K562 (cell line): ENCODE measurements at regions not wholly inside any gene's neighbourhood (a gene's known extent, or its start where the extent isn't known, plus 50 kb on each side); places are given as distances from the start of the nearest gene placed in this dataset.

Experiments
- CHAMP1 ChIP-seq: fragments of 450-650 bp; IDR thresholded peaks from 2 replicates; pipeline ENCODE4 v1.6.1; 2016; ENCODE audit warnings: mild to moderate bottlenecking
- CHCHD3 ChIP-seq: fragments of 250-450 bp; sonication (Bioruptor Pico); IDR thresholded peaks from 2 replicates; pipeline ENCODE4 v2.1.2; 2022; ENCODE audit warnings: mild to moderate bottlenecking
- KDM1A ChIP-seq, 2 experiments: fragments of 450-650 bp; IDR thresholded peaks; 2 replicates each; pipeline ENCODE4 v1.6.1; 2016; ENCODE audit warnings: mild to moderate bottlenecking in 2 of 2
- KDM4B ChIP-seq, 2 experiments: fragments of 450-650 bp in 1 of 2; sonication (generic) in 1 of 2; IDR thresholded peaks; 2 replicates each; pipeline ENCODE4 v1.6.1; 2016 to 2017; ENCODE audit warnings: borderline replicate concordance in 2 of 2, antibody characterized with exemption in 1 of 2, low read depth in 1 of 2, mild to moderate bottlenecking in 1 of 2
- L3MBTL2 ChIP-seq: fragments of 450-650 bp; IDR thresholded peaks from 2 replicates; pipeline ENCODE4 v1.6.1; 2016; ENCODE audit warnings: mild to moderate bottlenecking, moderate library complexity
- NFE2L1 ChIP-seq: fragments of 450-650 bp; IDR thresholded peaks from 2 replicates; pipeline ENCODE4 v1.6.1; 2016; ENCODE audit warnings: missing genetic modification characterization, low read depth, mild to moderate bottlenecking, missing compliant biosample characterization, moderate library complexity, borderline replicate concordance
- NR2C2 ChIP-seq, 2 experiments: fragments of 200-800 bp in 1 of 2; sonication (Bioruptor generic) in 1 of 2; sonication (generic) in 1 of 2; formaldehyde crosslinking in 1 of 2; IDR thresholded peaks; 2 replicates each; pipeline versions ENCODE4 v1.6.1 to v1.8.0; 2016 to 2022; ENCODE audit warnings: mild to moderate bottlenecking in 1 of 2, missing compliant biosample characterization in 1 of 2, missing genetic modification characterization in 1 of 2, missing genetic modification reagents in 1 of 2
- SMAD4 ChIP-seq: fragments of 250-450 bp; sonication (Bioruptor Pico); conservative IDR thresholded peaks from 2 replicates; pipeline ENCODE4 v1.8.0; 2021; ENCODE audit warnings: inconsistent platforms, mild to moderate bottlenecking, moderate library complexity
- ZNF212 ChIP-seq: fragments of 450-650 bp; formaldehyde crosslinking; IDR thresholded peaks from 2 replicates; pipeline ENCODE4 v1.4.0; 2020; ENCODE audit warnings: mild to moderate bottlenecking
- ZNF699 ChIP-seq: fragments of 250-450 bp; sonication (Bioruptor Pico); IDR thresholded peaks from 2 replicates; pipeline ENCODE4 v1.8.0; 2021; ENCODE audit warnings: mild to moderate bottlenecking, moderate library complexity; ENCODE audit not compliant: insufficient replicate concordance
- TF ChIP-seq, protein P1 (sequence below), 3 experiments: IDR thresholded peaks in 2 of 3; conservative IDR thresholded peaks in 1 of 3; 2 replicates each; pipeline ENCODE4 v1.5.1; 2011 to 2012; ENCODE audit warnings: low read length in 3 of 3, mild to moderate bottlenecking in 3 of 3, control low read depth in 2 of 3, improper control_type of control experiment in 1 of 3, inconsistent platforms in 1 of 3, low read depth in 1 of 3, mixed read lengths in 1 of 3, moderate library complexity in 1 of 3; ENCODE audit not compliant: insufficient read depth in 2 of 3
- TF ChIP-seq, protein P2 (sequence below), 2 experiments: fragments of 450-650 bp in 1 of 2; sonication (generic) in 1 of 2; formaldehyde crosslinking in 1 of 2; IDR thresholded peaks; 2 replicates each; pipeline versions ENCODE4 v1.7.1 to v1.9.0; 2016 to 2022; ENCODE audit warnings: inconsistent platforms in 1 of 2, mild to moderate bottlenecking in 1 of 2, missing genetic modification reagents in 1 of 2

DNA sequence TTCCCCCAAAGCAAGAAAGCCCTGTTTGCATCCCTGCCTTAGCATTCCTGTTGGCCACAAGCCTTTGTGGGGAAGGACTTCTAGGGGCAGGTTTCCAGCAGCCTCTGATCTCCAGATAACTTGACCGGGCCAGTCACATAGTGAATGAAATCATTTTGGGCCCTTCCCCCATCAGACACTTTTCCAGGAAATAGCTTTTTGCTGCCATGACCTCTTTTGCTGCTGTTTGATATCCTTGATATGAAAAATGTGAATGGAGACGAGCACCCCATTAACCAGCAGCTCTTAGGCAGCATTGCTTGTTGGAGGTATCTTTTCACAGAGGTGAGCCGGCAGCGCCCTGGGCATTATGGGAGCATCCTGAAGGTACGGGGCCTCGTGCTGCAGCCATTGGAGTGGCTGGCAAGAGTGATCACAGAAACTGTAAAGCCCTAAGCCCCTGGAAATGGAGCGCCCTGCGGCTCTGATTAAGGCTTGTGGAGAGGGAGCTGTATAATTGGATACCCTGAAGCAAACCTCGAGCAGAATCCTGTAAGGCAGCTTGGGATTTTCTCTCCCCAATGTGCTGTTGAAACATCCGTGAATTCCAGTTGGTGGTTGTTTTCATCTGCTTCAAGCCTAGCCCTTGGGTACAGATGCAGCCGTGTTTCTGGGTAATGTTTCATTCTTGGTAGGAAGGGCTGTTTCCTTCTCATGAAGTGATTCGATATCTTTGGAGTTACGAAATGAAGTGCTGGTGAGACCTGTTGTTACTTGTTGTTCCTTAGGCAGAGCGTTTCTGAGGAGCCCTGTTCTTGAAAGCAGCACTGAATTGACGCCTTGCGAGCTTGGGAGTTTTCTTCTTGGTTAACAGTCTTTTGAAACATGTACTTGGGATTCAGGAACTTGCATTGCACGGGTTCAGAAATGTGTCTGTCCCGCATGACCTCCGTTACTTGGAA, 179.0 kb downstream of the PTEN start (continued):
- TF ChIP-seq NR2C2 (CRISPR knock-in tag; IDR thresholded peaks at IDR 0.05) (no peak), NR2C2 (tag; IDR thresholded peaks at IDR 0.05) (peak; percentile 19; the same call in 1 of the 2 replicates), NFE2L1 (tag) (no peak), KDM1A (IDR thresholded peaks at IDR 0.05) (no peak), CHAMP1 (no peak), ZNF699 (CRISPR knock-in tag) (no peak), CHCHD3 (CRISPR knock-in tag) (no peak), L3MBTL2 (peak; percentile 63), SMAD4 (peak; percentile 85), KDM4B (IDR thresholded peaks at IDR 0.05; ENCODE audit: borderline replicate concordance in 2 of 2, low read depth in 1 of 2) (no peak), ZNF212 (no peak)
- TF ChIP-seq, protein P1, sequence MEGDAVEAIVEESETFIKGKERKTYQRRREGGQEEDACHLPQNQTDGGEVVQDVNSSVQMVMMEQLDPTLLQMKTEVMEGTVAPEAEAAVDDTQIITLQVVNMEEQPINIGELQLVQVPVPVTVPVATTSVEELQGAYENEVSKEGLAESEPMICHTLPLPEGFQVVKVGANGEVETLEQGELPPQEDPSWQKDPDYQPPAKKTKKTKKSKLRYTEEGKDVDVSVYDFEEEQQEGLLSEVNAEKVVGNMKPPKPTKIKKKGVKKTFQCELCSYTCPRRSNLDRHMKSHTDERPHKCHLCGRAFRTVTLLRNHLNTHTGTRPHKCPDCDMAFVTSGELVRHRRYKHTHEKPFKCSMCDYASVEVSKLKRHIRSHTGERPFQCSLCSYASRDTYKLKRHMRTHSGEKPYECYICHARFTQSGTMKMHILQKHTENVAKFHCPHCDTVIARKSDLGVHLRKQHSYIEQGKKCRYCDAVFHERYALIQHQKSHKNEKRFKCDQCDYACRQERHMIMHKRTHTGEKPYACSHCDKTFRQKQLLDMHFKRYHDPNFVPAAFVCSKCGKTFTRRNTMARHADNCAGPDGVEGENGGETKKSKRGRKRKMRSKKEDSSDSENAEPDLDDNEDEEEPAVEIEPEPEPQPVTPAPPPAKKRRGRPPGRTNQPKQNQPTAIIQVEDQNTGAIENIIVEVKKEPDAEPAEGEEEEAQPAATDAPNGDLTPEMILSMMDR (IDR thresholded peaks at IDR 0.05 in 2 of 3, conservative IDR thresholded peaks at IDR 0.05 in 1 of 3; ENCODE audit: insufficient read depth in 2 of 3, low read depth in 1 of 3, low read length in 3 of 3): no peak
- TF ChIP-seq, protein P2, sequence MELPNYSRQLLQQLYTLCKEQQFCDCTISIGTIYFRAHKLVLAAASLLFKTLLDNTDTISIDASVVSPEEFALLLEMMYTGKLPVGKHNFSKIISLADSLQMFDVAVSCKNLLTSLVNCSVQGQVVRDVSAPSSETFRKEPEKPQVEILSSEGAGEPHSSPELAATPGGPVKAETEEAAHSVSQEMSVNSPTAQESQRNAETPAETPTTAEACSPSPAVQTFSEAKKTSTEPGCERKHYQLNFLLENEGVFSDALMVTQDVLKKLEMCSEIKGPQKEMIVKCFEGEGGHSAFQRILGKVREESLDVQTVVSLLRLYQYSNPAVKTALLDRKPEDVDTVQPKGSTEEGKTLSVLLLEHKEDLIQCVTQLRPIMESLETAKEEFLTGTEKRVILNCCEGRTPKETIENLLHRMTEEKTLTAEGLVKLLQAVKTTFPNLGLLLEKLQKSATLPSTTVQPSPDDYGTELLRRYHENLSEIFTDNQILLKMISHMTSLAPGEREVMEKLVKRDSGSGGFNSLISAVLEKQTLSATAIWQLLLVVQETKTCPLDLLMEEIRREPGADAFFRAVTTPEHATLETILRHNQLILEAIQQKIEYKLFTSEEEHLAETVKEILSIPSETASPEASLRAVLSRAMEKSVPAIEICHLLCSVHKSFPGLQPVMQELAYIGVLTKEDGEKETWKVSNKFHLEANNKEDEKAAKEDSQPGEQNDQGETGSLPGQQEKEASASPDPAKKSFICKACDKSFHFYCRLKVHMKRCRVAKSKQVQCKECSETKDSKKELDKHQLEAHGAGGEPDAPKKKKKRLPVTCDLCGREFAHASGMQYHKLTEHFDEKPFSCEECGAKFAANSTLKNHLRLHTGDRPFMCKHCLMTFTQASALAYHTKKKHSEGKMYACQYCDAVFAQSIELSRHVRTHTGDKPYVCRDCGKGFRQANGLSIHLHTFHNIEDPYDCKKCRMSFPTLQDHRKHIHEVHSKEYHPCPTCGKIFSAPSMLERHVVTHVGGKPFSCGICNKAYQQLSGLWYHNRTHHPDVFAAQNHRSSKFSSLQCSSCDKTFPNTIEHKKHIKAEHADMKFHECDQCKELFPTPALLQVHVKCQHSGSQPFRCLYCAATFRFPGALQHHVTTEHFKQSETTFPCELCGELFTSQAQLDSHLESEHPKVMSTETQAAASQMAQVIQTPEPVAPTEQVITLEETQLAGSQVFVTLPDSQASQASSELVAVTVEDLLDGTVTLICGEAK (IDR thresholded peaks at IDR 0.05): no peak
- TF ChIP-seq, protein P2 (CRISPR knock-in tag; IDR thresholded peaks at IDR 0.05): no peak
